Panc1 (cell line): ENCODE measurements at regions not wholly inside any gene's neighbourhood (a gene's known extent, or its start where the extent isn't known, plus 50 kb on each side); places are given as distances from the start of the nearest gene placed in this dataset.
"Not testable (repeated sequence)": the region's sequence is repeated elsewhere in the genome, so short reads cannot be mapped to it uniquely, and the experiment has no call there.

Source experiments
- ATAC-seq: fragments of 200-7000 bp; cut with Tn5 transposase; 2 replicates; pipeline ENCODE4 v1.9.1; 2020; ENCODE audit warnings: mild to moderate bottlenecking, moderate library complexity
- BruUV-seq: library from RNA; stranded (reverse); fragments of 400-500 nt; replicated peaks from 2 replicates; lab custom pipeline; 2021; lab: Mats Ljungman, UMichigan
- CTCF ChIA-PET: fragments of 300-600 bp; sonication (Branson Sonifier 250); formaldehyde crosslinking; loops from one replicate; lab custom pipeline; 2022; ENCODE audit warnings: antibody characterized with exemption; lab: Charles Lee
- POLR2A ChIA-PET: fragments of 300-600 bp; sonication (Branson Sonifier 250); formaldehyde crosslinking; loops from one replicate; lab custom pipeline; 2022; ENCODE audit warnings: antibody characterized with exemption; lab: Charles Lee
- DNase-seq: peaks from one replicate; pipeline ENCODE4 v3.0.0-alpha.2; 2010; ENCODE audit warnings: low read depth, low spot score
- H3K27ac ChIP-seq: 2 replicates; pipeline ENCODE4 v1.5.1; 2011; ENCODE audit warnings: mild to moderate bottlenecking, low read length, inconsistent platforms
- H3K27me3 ChIP-seq: fragments of 200-500 bp; sonication (Bioruptor generic); 2 replicates; pipeline ENCODE4 v1.6.0; 2014; ENCODE audit warnings: low read length, inconsistent platforms; ENCODE audit not compliant: control insufficient read depth, insufficient read depth
- H3K36me3 ChIP-seq: fragments of 200-500 bp; sonication (Bioruptor generic); 2 replicates; pipeline ENCODE4 v1.5.1; 2014; ENCODE audit warnings: inconsistent platforms, mild to moderate bottlenecking, low read length, moderate library complexity; ENCODE audit not compliant: control insufficient read depth, insufficient read depth
- H3K4me1 ChIP-seq: 2 replicates; pipeline ENCODE4 v1.5.1; 2011; ENCODE audit warnings: inconsistent platforms, mild to moderate bottlenecking, low read length, moderate library complexity; ENCODE audit not compliant: control insufficient read depth, insufficient read depth
- H3K4me3 ChIP-seq, 2 experiments: 2 replicates each; pipeline ENCODE4 v1.5.1; 2011 to 2012; ENCODE audit warnings: low read depth in 2 of 2, low read length in 2 of 2, mild to moderate bottlenecking in 2 of 2, inconsistent platforms in 1 of 2, moderate library complexity in 1 of 2
- H3K9me3 ChIP-seq: fragments of 200-500 bp; sonication (Bioruptor generic); 2 replicates; pipeline ENCODE4 v1.5.1; 2014; ENCODE audit warnings: low read depth, mild to moderate bottlenecking, inconsistent platforms, low read length, moderate library complexity; ENCODE audit not compliant: control insufficient read depth, insufficient read depth
- POLR2AphosphoS5 ChIP-seq: IDR thresholded peaks from 2 replicates; pipeline ENCODE4 v1.6.1; 2012; ENCODE audit warnings: mild to moderate bottlenecking, low read depth, low read length, moderate library complexity
- SIN3A ChIP-seq: IDR thresholded peaks from 2 replicates; pipeline ENCODE4 v1.6.1; 2012; ENCODE audit warnings: low read depth, mild to moderate bottlenecking, low read length, moderate library complexity, borderline replicate concordance; ENCODE audit not compliant: insufficient read depth
- TCF7L2 ChIP-seq: IDR thresholded peaks from 2 replicates; pipeline ENCODE4 v1.6.1; 2011; ENCODE audit warnings: mild to moderate bottlenecking, low read depth, low read length, inconsistent platforms
- in situ Hi-C: cut with HindIII; loops from 2 replicates; pipeline ENCODE4 v1.10.0; 2016; ENCODE audit warnings: low sequenced_read_pairs, low pct_unique_long_range_greater_than_20kb
- intact Hi-C: fragments of 100-400 bp; cut with micrococcal nuclease; formaldehyde crosslinking; loops from one replicate; pipeline ENCODE4 v1.10.0; 2022; ENCODE audit not compliant: unreplicated experiment
- TF ChIP-seq, protein P1 (sequence below): fragments of 450-650 bp; IDR thresholded peaks from 2 replicates; pipeline ENCODE4 v1.5.1; 2017; ENCODE audit warnings: mild to moderate bottlenecking
- TF ChIP-seq, protein P2 (sequence below), 2 experiments: IDR thresholded peaks; 2 replicates each; pipeline ENCODE4 v1.6.1; 2011 to 2012; ENCODE audit warnings: low read depth in 2 of 2, control low read depth in 1 of 2, low read length in 1 of 2, mild to moderate bottlenecking in 1 of 2, moderate library complexity in 1 of 2; ENCODE audit not compliant: insufficient read depth in 1 of 2

DNA sequence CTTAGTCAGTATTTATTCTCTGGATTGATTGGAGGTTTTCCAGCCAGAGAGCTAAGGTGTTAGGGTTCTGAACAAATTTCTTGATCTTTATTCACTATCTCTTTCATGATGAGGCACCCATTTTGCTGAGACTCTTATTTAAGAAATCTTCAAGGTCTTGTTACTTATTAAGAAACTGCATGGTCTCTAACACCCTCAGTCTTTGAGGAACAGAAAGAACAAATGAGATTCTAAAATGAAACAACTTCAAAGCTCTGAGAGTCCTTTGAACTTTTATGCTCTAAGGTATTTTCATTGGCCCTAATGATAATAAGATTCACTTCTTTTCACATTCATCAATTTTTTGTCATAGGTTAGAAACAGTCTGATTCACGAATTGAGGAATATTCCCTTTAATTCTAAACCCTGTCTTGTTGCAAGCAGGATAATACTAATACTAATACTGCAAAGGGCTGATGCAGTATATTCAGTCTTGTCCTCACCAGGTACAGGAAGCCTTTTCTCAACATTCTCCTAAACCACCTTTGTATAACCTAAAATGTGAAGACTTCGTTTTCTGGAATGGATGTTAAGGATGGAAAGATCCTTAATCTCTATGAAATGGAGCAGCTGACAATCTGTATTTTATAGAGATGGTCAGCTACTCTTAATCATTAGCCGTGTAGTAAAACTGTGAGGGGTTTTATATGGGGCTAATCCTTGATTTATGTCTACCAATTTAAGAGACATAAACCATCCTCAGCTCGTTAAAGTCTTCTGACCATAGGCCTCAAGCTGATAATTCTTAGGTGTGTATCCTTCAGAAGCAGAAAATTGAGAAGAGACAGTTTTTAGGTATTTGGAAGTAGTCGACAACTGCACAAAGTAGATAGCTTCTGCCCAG, 198.3 kb downstream of the OTOL1 start:
- Histone ChIP-seq H3K36me3 (no peaks in the 10 kb centered on the region), H3K27me3 (no peaks in the 10 kb centered on the region), H3K4me1 (no peaks in the 10 kb centered on the region), H3K4me3 (no peak overlapping the region), H3K9me3 (no peaks in the 10 kb centered on the region), H3K27ac (no peak overlapping the region)
- ATAC-seq (no peak), DNase-seq (no peak)
- TF ChIP-seq, protein P1, sequence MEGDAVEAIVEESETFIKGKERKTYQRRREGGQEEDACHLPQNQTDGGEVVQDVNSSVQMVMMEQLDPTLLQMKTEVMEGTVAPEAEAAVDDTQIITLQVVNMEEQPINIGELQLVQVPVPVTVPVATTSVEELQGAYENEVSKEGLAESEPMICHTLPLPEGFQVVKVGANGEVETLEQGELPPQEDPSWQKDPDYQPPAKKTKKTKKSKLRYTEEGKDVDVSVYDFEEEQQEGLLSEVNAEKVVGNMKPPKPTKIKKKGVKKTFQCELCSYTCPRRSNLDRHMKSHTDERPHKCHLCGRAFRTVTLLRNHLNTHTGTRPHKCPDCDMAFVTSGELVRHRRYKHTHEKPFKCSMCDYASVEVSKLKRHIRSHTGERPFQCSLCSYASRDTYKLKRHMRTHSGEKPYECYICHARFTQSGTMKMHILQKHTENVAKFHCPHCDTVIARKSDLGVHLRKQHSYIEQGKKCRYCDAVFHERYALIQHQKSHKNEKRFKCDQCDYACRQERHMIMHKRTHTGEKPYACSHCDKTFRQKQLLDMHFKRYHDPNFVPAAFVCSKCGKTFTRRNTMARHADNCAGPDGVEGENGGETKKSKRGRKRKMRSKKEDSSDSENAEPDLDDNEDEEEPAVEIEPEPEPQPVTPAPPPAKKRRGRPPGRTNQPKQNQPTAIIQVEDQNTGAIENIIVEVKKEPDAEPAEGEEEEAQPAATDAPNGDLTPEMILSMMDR, result no peak
- ChIA-PET POLR2A (no interaction called here), CTCF (no interaction called here)
- in situ Hi-C loops, result no loop called here
- intact Hi-C loops, result no loop called here
- no TSS peak for BruUV-seq

DNA sequence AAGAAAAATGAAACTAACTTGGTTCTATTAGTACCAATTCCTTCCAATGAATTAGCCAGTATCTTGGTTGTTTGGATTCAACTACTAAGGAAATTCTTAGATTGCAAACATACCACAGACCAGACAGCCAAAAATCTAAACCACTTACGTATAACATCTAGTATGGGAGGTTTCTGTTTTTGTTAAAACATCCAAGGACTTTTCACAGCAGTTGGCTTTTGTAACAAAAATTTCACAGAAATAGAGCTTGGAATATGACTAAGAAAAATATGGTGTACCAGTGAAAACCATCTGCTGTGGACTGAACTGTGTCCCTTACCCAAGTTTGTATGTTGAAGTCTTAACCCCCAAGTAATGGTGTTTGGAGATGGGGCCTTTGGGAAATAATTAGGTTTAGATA, 199.2 kb downstream of the OTOL1 start:
- Histone ChIP-seq H3K4me3 (no peak overlapping the region), H3K27me3 (no peaks in the 10 kb centered on the region), H3K9me3 (no peaks in the 10 kb centered on the region), H3K36me3 (no peaks in the 10 kb centered on the region), H3K27ac (no peak overlapping the region), H3K4me1 (no peaks in the 10 kb centered on the region)
- BruUV-seq, result no TSS peak
- intact Hi-C loops (no loop called here), in situ Hi-C loops (no loop called here)
- no peak for ATAC-seq
- TF ChIP-seq, protein P1, result no peak
- no peak for TF ChIP-seq TCF7L2
- no peak for TF ChIP-seq SIN3A
- TF ChIP-seq POLR2AphosphoS5, result no peak
- ChIA-PET POLR2A (no interaction called here), CTCF (no interaction called here)
- no peak for DNase-seq

DNA sequence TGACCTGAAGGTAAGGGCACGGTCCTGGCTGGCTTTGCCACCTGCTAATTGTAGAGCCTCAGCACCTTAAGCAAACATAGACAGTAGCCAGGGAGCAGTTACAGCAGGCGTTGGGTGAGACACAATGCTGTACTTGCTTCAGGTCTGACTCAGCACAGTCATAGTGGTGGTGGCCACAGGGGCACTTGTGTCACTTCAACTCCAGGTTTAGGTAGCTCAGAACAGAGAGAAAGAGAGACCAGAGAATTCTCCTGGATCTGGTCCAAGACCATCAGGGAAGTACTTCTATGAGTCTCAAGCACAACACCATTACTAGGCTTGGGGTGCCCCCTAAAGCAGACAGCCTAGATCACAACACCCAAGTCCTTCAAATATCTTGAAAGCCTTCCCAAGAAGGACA, 204.4 kb downstream of the OTOL1 start:
- Histone ChIP-seq H3K27me3 (no peaks in the 10 kb centered on the region), H3K27ac (no peak overlapping the region), H3K36me3 (no peaks in the 10 kb centered on the region), H3K9me3 (no peaks in the 10 kb centered on the region), H3K4me1 (no peaks in the 10 kb centered on the region), H3K4me3 (no peak overlapping the region)
- intact Hi-C loops, result no loop called here
- in situ Hi-C loops, result no loop called here
- no TSS peak for BruUV-seq
- CTCF ChIA-PET, result no interaction called here
- DNase-seq (no peak), ATAC-seq (no peak)
- POLR2A ChIA-PET, result interaction anchor here (0.6 kb wide), 1 partner anchor 698 kb away, joined by 15 read pairs; no protein-coding TSS in a partner anchor
- TF ChIP-seq, protein P2, sequence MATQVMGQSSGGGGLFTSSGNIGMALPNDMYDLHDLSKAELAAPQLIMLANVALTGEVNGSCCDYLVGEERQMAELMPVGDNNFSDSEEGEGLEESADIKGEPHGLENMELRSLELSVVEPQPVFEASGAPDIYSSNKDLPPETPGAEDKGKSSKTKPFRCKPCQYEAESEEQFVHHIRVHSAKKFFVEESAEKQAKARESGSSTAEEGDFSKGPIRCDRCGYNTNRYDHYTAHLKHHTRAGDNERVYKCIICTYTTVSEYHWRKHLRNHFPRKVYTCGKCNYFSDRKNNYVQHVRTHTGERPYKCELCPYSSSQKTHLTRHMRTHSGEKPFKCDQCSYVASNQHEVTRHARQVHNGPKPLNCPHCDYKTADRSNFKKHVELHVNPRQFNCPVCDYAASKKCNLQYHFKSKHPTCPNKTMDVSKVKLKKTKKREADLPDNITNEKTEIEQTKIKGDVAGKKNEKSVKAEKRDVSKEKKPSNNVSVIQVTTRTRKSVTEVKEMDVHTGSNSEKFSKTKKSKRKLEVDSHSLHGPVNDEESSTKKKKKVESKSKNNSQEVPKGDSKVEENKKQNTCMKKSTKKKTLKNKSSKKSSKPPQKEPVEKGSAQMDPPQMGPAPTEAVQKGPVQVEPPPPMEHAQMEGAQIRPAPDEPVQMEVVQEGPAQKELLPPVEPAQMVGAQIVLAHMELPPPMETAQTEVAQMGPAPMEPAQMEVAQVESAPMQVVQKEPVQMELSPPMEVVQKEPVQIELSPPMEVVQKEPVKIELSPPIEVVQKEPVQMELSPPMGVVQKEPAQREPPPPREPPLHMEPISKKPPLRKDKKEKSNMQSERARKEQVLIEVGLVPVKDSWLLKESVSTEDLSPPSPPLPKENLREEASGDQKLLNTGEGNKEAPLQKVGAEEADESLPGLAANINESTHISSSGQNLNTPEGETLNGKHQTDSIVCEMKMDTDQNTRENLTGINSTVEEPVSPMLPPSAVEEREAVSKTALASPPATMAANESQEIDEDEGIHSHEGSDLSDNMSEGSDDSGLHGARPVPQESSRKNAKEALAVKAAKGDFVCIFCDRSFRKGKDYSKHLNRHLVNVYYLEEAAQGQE (IDR thresholded peaks at IDR 0.05; ENCODE audit: insufficient read depth in 1 of 2, low read depth in 2 of 2, low read length in 1 of 2), result no peak
- TF ChIP-seq, protein P1, result no peak
- TF ChIP-seq POLR2AphosphoS5 (no peak), SIN3A (no peak), TCF7L2 (no peak)

DNA sequence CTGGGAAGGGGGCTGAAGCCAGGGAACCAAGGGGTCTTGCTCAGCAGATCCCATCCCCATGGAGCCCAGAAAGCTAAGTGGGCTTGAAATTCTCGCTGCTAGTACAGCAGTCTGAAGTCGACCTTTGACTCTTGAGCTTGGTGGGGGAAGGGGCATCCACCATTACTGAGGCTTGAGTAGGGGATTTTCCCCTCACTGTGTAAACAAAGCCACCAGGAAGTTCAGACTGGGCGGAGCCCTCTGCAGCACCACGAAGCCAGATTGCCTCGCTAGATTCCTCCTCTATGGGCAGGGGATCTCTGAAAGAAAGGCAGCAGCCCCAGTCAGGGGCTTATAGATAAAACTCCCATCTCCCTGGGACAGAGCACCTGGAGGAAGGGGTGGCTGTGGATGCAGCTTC, 210.6 kb downstream of the OTOL1 start:
- H3K36me3 ChIP-seq, H3K4me1 ChIP-seq, CTCF ChIA-PET, H3K4me3 ChIP-seq, H3K27me3 ChIP-seq, ATAC-seq, intact Hi-C loops, in situ Hi-C loops, POLR2A ChIA-PET, H3K27ac ChIP-seq, H3K9me3 ChIP-seq, BruUV-seq, DNase-seq: not testable (repeated sequence)
